D721Med (cell line): ENCODE measurements at regions not wholly inside any gene's neighbourhood (a gene's known extent, or its start where the extent isn't known, plus 50 kb on each side); places are given as distances from the start of the nearest gene placed in this dataset.

Experiments
- DNase-seq: peaks from one replicate; pipeline ENCODE4 v3.0.0; 2011; ENCODE audit warnings: low spot score; ENCODE audit not compliant: insufficient read length
- FAIRE-seq: peaks from 2 replicates; lab custom pipeline; 2011; peaks lifted over from hg19 to GRCh38; lab: Jason Lieb, UNC
- CTCF ChIP-seq: IDR thresholded peaks from 2 replicates; pipeline ENCODE4 v1.5.1; 2012; ENCODE audit warnings: mild to moderate bottlenecking, control low read depth; ENCODE audit not compliant: insufficient read depth; ENCODE audit errors: missing control alignments

- FAIRE-seq, result no peak
- no peak for DNase-seq
- no peak for TF ChIP-seq CTCF
These were observed 105.9 kb upstream of the IER5L start for GRCh38 chr9:129283705-129284606.

GRCh38 chr9:129283291-129283691, 105.2 kb upstream of the IER5L start:
- FAIRE-seq (no peak), DNase-seq (no peak)
- no peak for TF ChIP-seq CTCF

GRCh38 chr9:129282731-129283211, 104.7 kb upstream of the IER5L start:
- DNase-seq (peak; percentile 3), FAIRE-seq (no peak)
- no peak for TF ChIP-seq CTCF

GRCh38 chr9:129282272-129282671, 104.2 kb upstream of the IER5L start:
- no peak for TF ChIP-seq CTCF
- FAIRE-seq (no peak), DNase-seq (peak; percentile 4)

GRCh38 chr9:129281506-129282145, 103.6 kb upstream of the IER5L start:
- TF ChIP-seq CTCF, result no peak
- no peak for FAIRE-seq

GRCh38 chr9:129280623-129281271, 102.7 kb upstream of the IER5L start:
- DNase-seq (peak; percentile 2), FAIRE-seq (no peak)
- no peak for TF ChIP-seq CTCF

More at GRCh38 chr9:129281506-129282145, 103.6 kb upstream of the IER5L start:
- DNase-seq, result peak; percentile 1
